Kidney (tissue), 13 donors: ENCODE measurements at regions not wholly inside any gene's neighbourhood (a gene's known extent, or its start where the extent isn't known, plus 50 kb on each side); places are given as distances from the start of the nearest gene placed in this dataset.

ENCODE experiments used
- DNase-seq, 5 donors: peaks; one replicate each; pipeline ENCODE4 v3.0.0-alpha.2; 2013 to 2020
- FAIRE-seq: peaks from 2 replicates; lab custom pipeline; 2012; peaks lifted over from hg19 to GRCh38; lab: Jason Lieb, UNC
- H3K27ac ChIP-seq, 2 donors: one replicate each; pipeline ENCODE4 v1.7.0; 2013; ENCODE audit warnings: low read depth in 2 of 2, low read length in 2 of 2, inconsistent platforms in 1 of 2
- H3K27me3 ChIP-seq: one replicate; pipeline ENCODE4 v1.7.1; 2013; ENCODE audit warnings: low read length, inconsistent platforms; ENCODE audit not compliant: control insufficient read depth, insufficient read depth
- H3K36me3 ChIP-seq, 3 donors: one replicate each; pipeline versions ENCODE4 v1.7.0 to v1.7.1; 2013; ENCODE audit warnings: low read length in 3 of 3, control low read depth in 1 of 3, inconsistent platforms in 1 of 3; ENCODE audit not compliant: insufficient read depth in 3 of 3, control insufficient read depth in 2 of 3
- H3K4me1 ChIP-seq, 3 donors: one replicate each; pipeline versions ENCODE4 v1.7.0 to v1.7.1; 2013; ENCODE audit warnings: low read length in 3 of 3, inconsistent platforms in 1 of 3, low read depth in 1 of 3; ENCODE audit not compliant: control insufficient read depth in 2 of 3, insufficient read depth in 2 of 3
- H3K4me3 ChIP-seq, 3 donors: one replicate each; pipeline versions ENCODE4 v1.7.0 to v1.8.1; 2013; ENCODE audit warnings: low read length in 3 of 3, control low read depth in 1 of 3, inconsistent platforms in 1 of 3
- H3K9ac ChIP-seq, 3 donors: one replicate each; pipeline versions ENCODE4 v1.7.0 to v1.7.1; 2013; ENCODE audit warnings: low read length in 3 of 3, control low read depth in 1 of 3, inconsistent platforms in 1 of 3
- H3K9me3 ChIP-seq, 3 donors: one replicate each; pipeline versions ENCODE4 v1.7.0 to v1.7.1; 2013; ENCODE audit warnings: low read length in 3 of 3, control low read depth in 1 of 3, inconsistent platforms in 1 of 3; ENCODE audit not compliant: control insufficient read depth in 2 of 3, insufficient read depth in 1 of 3
- CTCF ChIP-seq: IDR thresholded peaks from 3 replicates; pipeline ENCODE4 v1.5.1; 2012; ENCODE audit warnings: mild to moderate bottlenecking, moderate library complexity, borderline replicate concordance; ENCODE audit not compliant: insufficient read depth; ENCODE audit errors: extremely low read depth
- intact Hi-C: fragments of 100-400 bp; cut with DNase I; formaldehyde crosslinking; loops from one replicate; pipeline ENCODE4 v1.11.1; 2022
- donor health status: control.
- donor health status: control.
- donor health status: control.
- donor health status: control.
- donor health status: control.
- donor health status: DM: yes; HTN: yes; CAD: no.
- donor health status: Normal renal cell carcinoma (clear cell type).

GRCh38 chr13:109595471-109595870 is 190.9 kb downstream of the IRS2 start:
- H3K4me1 ChIP-seq: no peaks in the 10 kb centered on the region
- no peak for FAIRE-seq

GRCh38 chr13:109593230-109593629 is 193.2 kb downstream of the IRS2 start:
- H3K27me3 ChIP-seq: no peaks in the 10 kb centered on the region
- peak overlapping the region in 1 of 3 donors; percentile 2 for H3K4me3 ChIP-seq
- no peak for TF ChIP-seq CTCF
- no peaks in the 10 kb centered on the region for H3K9me3 ChIP-seq
- no peak overlapping the region for H3K9ac ChIP-seq
- H3K4me1 ChIP-seq: no peaks in the 10 kb centered on the region
- no peak for FAIRE-seq
- no peaks in the 10 kb centered on the region for H3K36me3 ChIP-seq
- no peak for DNase-seq
- intact Hi-C loops: no loop called here
- H3K27ac ChIP-seq: no peak overlapping the region

More at GRCh38 chr13:109595471-109595870, 190.9 kb downstream of the IRS2 start:
- Histone ChIP-seq H3K4me3 (no peak overlapping the region), H3K9ac (no peak overlapping the region), H3K9me3 (no peaks in the 10 kb centered on the region), H3K36me3 (no peaks in the 10 kb centered on the region), H3K27me3 (no peaks in the 10 kb centered on the region), H3K27ac (no peak overlapping the region)
- TF ChIP-seq CTCF: no peak
- DNase-seq: no peak
- intact Hi-C loops: no loop called here

- TF ChIP-seq CTCF: no peak
- Histone ChIP-seq H3K4me3 (peak overlapping the region in 1 of 3 donors; percentile 2), H3K9ac (no peak overlapping the region), H3K9me3 (no peaks in the 10 kb centered on the region), H3K36me3 (no peaks in the 10 kb centered on the region), H3K4me1 (no peaks in the 10 kb centered on the region), H3K27me3 (no peaks in the 10 kb centered on the region), H3K27ac (no peak overlapping the region)
- intact Hi-C loops: no loop called here
- DNase-seq (peak in 1 of 5 donors; percentile 19), FAIRE-seq (no peak)
Observed at GRCh38 chr13:109592770-109593169, 193.6 kb downstream of the IRS2 start.

GRCh38 chr13:109587689-109588088 is 198.7 kb downstream of the IRS2 start:
- no peak for TF ChIP-seq CTCF
- H3K27ac ChIP-seq: no peak overlapping the region
- H3K36me3 ChIP-seq: no peaks in the 10 kb centered on the region
- DNase-seq (no peak), FAIRE-seq (no peak)
- intact Hi-C loops: no loop called here
- no peaks in the 10 kb centered on the region for H3K27me3 ChIP-seq
- no peaks in the 10 kb centered on the region for H3K9me3 ChIP-seq
- H3K4me3 ChIP-seq: no peak overlapping the region
- H3K4me1 ChIP-seq: no peaks in the 10 kb centered on the region
- no peak overlapping the region for H3K9ac ChIP-seq
